Erythroblast (primary cell): ENCODE measurements at regions not wholly inside any gene's neighbourhood (a gene's known extent, or its start where the extent isn't known, plus 50 kb on each side); places are given as distances from the start of the nearest gene placed in this dataset.
"Not testable (repeated sequence)": the region's sequence is repeated elsewhere in the genome, so short reads cannot be mapped to it uniquely, and the experiment has no call there.

Experiments used
- DNase-seq, 2 experiments: peaks; one replicate each; lab custom pipeline; 2025; lab: John Stamatoyannopoulos, UW
- GATA1 ChIP-seq: IDR thresholded peaks from 2 replicates; pipeline ENCODE4 v1.6.1; 2011; ENCODE audit warnings: low read depth, mild to moderate bottlenecking, control low read depth, low read length, moderate library complexity
- POLR2A ChIP-seq: IDR thresholded peaks from 2 replicates; pipeline ENCODE4 v1.6.1; 2011; ENCODE audit warnings: mild to moderate bottlenecking, low read length

DNA sequence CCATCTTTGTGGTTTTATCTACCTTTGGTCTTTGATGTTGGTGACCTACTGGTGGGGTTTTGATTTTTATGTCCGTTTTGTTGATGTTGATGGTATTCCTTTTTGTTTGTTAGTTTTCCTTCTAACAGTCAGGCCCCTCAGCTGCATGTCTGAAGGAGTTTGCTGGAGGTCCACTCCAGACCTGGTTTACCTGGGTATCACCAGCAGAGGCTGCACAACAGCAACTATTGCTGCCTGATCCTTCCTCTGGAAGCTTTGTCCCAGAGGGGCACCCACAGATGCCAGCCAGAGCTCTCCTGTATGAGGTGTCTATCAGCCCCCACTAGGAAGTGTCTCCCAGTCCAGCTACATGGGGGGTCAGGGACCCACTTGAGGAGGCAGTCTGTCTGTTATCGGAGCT, 199.3 kb upstream of the WDFY3 start:
- TF ChIP-seq POLR2A (no peak), GATA1 (no peak)
- DNase-seq = no peak

DNA sequence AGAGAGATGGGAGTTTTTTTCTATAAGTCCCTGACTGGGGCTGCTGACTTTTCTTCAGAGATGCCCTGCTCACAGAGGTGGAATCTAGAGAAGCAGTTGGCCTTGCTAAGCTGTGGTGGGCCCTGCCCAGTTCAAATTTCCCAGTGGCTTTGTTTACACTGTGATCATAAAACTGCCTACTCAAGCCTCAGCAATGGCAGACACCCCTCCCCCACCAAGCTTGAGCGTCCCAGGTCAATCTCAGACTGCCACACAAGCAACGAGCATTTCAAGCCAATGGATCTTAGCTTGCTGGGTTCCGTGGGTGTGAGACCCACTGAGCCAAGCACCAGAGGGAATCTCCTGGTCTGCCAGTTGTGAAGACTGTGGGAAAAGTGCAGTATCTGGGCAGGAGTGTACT, 199.8 kb upstream of the WDFY3 start:
- TF ChIP-seq GATA1 (no peak), POLR2A (no peak)
- no peak for DNase-seq

DNA sequence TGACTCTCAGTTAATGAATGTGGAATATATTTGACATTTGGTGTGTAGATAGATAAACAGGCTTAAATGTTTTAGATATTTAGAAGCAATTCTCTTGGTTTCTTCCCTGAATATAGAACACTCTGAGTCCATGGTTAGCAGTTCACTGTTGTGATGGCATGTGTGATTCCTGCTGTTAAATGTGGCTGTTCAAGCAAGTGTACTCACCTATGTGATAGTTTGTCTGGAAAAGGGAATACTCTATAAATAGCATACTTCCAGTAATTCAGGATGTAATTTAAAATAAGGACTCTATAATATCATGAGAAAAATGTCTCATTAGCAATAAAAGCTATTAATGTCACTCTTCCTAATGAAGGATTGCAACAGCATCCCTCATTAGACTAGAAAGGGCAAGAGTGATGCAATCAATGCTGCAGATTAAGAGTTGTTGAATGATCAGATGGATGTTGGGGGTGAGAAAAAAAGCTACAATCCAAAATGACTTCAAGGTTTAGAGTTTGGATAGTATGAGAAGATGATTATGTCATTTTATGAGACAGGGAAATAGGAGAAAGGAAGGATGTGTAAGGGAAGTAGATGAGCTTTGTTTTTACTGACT, 201.8 kb upstream of the WDFY3 start:
- DNase-seq = no peak
- TF ChIP-seq POLR2A (no peak), GATA1 (no peak)

DNA sequence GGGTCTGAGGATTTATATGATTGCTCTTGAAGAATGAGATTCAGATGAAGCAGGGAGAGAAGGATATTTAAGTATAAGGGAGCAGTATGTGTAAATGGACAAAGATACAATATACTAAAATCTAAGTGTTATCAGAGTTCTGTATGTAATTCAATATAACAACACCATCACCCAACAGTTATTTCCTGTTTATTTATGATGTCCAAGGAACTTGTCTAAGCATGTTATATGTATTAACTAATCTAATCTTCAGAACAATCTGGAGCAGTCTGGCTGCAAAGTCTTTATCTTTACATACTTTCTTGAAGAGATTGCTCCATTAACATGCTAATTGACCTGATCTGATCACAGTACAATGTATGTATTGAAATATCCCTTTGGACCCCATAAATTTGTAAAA, 203.8 kb upstream of the WDFY3 start:
- DNase-seq = no peak
- TF ChIP-seq GATA1 (no peak), POLR2A (no peak)

DNA sequence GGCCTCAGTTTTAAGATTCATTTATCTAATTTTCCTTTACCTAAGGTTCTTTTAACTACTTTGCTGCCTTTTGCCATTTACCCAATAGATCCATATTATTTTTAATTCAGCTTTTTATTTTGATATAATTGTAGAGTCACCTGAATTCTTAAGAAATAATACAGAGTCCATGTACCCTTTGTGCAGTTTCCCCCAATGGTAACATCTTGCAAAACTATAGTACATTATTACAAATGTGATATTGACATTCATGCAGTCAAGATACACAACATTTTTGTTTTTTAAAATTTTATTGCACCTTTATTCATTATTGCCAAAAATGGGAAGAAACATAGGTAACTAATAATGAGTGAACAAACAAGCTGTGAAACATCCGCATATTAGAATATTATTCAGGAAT, 208.7 kb upstream of the WDFY3 start:
- DNase-seq = no peak

DNA sequence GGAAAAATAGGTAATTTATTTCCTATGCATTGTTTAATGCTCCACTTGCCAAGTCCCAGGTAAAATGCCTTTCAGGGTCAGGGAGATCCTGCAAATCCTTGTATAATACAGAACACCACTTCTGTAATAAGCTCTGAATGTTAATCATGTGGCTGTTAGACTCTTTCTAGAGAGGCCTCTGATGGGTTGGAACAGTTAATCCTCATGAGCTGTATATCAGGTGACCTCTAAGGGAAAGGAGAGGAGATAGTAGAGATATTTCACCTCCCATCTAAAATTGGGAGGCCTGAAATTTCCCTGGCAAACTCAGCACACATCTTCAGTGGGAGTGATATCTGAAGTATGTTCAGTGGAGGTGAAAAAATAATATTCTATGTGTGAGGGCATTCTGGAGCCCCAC, 210.6 kb upstream of the WDFY3 start:
- TF ChIP-seq GATA1 = no peak
- no peak for TF ChIP-seq POLR2A
- no peak for DNase-seq

More for the DNA sequence above, 208.7 kb upstream of the WDFY3 start:
- no peak for TF ChIP-seq POLR2A
- no peak for TF ChIP-seq GATA1

DNA sequence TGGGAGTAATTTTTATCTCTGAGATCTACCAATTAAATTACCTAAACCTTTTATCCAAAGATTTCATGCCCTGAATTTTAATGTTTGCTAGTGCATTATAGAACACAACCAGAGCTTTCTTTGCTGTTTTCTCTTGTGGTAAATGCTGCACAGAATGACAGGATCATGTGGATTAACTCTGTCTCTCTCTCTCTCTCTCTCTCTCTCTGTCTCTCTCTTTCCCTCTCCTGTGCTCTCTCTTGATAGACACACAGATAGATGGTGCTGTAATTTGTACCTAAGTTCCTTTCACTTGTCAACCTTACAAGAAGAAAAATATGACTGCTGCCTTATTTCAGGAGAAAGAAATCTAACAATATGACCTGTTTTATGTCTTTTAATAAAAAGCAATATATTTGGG, 211.2 kb upstream of the WDFY3 start:
- DNase-seq = no peak
- TF ChIP-seq GATA1 (no peak), POLR2A (no peak)

DNA sequence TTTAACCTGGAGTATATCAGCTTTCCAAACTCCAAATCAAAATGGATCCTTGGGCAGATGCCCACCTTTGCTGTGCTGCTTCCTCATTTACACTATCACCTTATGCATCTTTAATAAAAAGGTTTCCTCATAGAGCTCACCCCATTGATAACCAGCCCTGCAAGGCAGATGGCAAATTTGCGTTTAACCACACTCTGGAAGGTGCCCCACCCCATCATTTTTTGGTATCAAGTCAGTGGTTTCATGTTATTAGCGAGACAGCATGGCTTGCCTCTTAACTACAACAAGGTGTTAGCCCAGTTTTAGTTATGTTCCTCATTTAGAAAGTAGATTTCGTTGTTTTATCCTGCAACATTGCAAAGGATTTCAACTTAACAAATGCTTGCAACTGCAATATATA, 214.0 kb upstream of the WDFY3 start:
- DNase-seq = no peak
- TF ChIP-seq POLR2A (no peak), GATA1 (no peak)

DNA sequence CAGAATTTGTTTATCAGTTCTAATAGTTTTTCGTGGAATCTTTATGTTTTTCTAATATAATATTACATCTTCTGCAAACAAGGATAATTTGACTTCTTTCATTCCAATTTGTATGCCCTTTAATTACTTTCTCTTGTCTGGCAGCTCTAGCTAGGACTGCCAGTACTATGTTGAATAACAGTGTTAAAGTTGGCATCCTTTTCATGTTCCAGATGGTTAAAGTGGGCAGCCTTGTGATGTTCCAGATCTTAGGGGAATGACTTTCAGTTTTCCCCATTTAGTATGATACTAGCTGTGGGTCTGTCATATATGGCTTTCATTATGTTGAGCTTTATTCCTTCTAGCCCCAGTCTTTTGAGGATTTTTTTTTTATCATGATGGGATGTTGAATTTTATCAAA, 220.6 kb upstream of the WDFY3 start:
- DNase-seq = no peak

DNA sequence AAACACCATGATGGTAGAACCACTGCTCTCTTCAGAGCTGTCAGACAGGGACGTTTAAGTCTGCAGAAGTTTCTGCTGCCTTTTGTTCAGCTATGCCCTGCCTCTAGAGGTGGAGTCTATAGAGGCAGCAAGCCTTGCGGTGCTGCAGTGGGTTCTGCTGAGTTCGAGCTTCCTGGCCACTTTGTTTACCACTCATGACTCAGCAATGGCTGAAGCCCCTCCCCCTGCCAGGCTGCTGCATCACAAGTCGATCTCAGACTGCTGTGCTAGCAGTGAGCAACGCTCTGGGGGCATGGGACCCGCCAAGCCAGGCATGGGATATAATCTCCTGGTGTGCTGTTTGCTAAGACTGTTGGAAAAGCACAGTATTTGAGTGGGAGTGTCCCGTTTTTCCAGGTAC, 229.5 kb upstream of the WDFY3 start:
- DNase-seq = not testable (repeated sequence)

More for the DNA sequence above, 220.6 kb upstream of the WDFY3 start:
- no peak for TF ChIP-seq GATA1
- no peak for TF ChIP-seq POLR2A

DNA sequence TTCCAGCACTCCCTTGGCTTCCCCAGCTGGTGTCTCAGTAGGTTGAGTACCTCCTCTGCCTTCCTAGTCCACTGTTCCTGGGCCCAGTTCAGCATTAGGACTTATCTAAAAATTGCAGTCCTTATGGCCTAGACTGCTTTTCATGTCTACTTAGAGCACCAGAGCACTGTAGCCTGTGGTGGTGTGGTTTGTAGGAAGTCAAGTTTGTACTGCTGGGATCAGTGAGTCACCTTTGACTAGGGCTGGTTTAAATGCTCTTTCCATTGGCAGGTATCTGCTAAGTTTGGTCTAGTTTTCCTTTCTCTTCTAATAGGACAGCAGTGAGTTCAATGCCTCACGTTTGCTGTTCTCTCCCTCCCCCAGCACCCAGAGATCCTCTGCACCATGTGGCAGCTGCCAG, 233.6 kb upstream of the WDFY3 start:
- no peak for DNase-seq
- TF ChIP-seq GATA1 (no peak), POLR2A (no peak)

DNA sequence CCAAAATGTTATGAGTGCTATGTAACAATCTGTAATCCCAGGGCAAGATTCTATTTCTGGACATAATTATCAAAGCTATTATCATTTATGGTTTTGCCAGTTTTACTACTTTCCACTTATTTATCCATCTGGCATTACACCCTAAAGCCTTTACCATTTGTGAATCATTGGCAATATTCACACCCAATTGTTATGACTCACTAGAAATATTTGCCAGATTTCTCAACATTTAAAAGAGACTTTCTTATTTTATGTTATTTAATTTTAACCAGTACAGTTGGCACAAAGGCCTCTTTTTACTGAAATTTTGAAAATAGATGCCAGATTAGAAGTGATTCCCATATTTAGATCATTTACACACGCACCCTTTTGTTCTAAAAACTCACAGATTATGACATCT, 242.7 kb upstream of the WDFY3 start:
- no peak for TF ChIP-seq POLR2A
- TF ChIP-seq GATA1 = no peak
- DNase-seq = no peak

DNA sequence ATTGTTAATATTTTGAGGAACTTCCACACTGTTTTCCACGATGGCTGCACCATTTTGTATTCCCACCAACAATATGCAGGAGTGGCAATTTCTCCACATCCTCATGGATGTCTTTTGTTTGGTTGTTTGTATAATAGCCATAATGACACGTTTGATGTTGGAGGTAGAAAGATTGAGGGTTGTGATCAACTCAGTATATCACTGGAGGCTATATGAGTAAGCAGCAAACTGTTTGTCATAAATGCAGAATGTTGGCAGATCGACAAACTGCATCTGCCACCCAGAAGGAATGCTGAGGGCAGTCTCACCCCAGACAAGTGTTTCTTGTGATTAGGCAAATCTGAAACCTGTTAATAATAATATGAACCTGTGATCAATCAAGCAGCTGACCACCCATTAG, 243.9 kb upstream of the WDFY3 start:
- no peak for DNase-seq
- TF ChIP-seq GATA1 = no peak
- no peak for TF ChIP-seq POLR2A

DNA sequence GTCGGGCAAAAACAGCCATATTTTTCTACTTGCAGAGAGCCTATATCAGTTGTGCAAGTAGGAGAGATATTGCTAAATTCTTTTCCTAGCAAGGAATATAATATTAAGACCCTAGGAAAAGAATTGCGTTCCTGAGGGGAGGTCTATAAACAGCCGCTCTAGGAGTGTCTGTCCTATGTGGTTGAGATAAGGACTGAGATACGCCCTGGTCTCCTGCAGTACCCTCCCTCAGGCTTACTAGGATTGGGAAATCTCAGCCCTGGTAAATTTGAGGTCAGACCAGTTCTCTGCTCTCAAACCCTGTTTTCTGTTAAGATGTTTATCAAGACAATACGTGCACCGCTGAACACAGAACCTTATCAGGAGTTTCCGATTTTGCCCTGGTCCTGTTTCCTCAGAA, 250.1 kb upstream of the WDFY3 start:
- not testable (repeated sequence) for DNase-seq

DNA sequence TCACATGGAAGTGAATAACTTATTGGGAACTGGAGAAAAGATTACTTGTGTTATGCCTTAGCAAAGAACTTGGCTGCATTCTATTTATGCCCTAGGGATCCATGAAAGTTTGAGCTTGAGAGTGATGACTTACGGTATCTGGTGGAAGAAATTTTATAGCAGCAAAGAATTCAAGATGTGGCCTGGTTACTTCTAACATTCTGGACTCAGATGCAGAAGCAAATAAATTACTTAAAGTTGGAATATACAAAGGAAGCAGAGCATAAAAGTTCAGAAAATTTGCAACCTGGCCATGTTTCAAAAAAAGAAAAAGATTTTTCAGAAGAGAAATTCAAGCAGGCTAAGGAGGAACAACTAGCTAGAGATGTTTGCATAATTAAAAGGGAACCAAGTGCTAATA, 252.3 kb upstream of the WDFY3 start:
- DNase-seq = no peak
- no peak for TF ChIP-seq POLR2A
- no peak for TF ChIP-seq GATA1

DNA sequence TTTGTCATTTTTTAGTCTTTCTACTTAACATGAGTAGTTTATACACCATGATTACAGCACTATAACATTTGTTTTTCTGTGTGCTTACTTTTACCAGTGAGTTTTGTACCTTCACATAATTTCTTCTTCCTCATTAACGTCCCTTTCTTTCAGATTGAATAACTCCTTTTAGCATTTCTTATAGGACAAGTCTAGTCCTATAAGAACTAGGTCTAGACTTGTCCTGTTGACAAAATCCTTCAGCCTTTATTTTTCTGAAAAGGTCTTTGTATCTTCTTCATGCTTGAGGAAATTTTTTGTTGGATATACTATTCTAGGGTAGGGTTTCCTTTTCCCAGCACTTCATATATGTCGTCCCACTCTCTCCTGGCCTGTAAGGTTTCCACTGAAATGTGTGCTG, 253.3 kb upstream of the ARHGAP24 start:
- no peak for DNase-seq
- TF ChIP-seq GATA1 = no peak
- TF ChIP-seq POLR2A = no peak
